Common myeloid progenitor, CD34-positive (primary cell): ENCODE measurements at regions not wholly inside any gene's neighbourhood (a gene's known extent, or its start where the extent isn't known, plus 50 kb on each side); places are given as distances from the start of the nearest gene placed in this dataset.

Source experiments
- CTCF ChIA-PET: fragments of 350-600 bp; sonication (Branson Sonifier 250); formaldehyde crosslinking; loops from one replicate; lab custom pipeline; 2021; ENCODE audit warnings: antibody characterized with exemption; lab: Charles Lee
- POLR2A ChIA-PET: fragments of 350-600 bp; sonication (Branson Sonifier 250); formaldehyde crosslinking; loops from one replicate; lab custom pipeline; 2021; ENCODE audit warnings: antibody characterized with exemption; lab: Charles Lee
- DNase-seq, 3 donors: peaks; one replicate each; pipeline versions ENCODE4 v3.0.0 to v3.0.0-alpha.2; 2013
- H3K27ac ChIP-seq, 2 experiments: 1 replicate in 1 of 2; 2 replicates in 1 of 2; pipeline ENCODE4 v1.7.0; 2013; ENCODE audit warnings: inconsistent platforms in 2 of 2, low read length in 2 of 2, mild to moderate bottlenecking in 2 of 2, low read depth in 1 of 2, moderate library complexity in 1 of 2; ENCODE audit not compliant: severe bottlenecking in 2 of 2, insufficient read depth in 1 of 2, poor library complexity in 1 of 2
- H3K27me3 ChIP-seq, 5 experiments: replicated peaks in 2 of 5; 1 replicate in 3 of 5; 2 replicates in 2 of 5; pipeline versions ENCODE4 v1.6.1 to v1.7.0; 2013; ENCODE audit warnings: low read length in 4 of 5, mild to moderate bottlenecking in 2 of 5, moderate library complexity in 2 of 5, inconsistent platforms in 1 of 5; ENCODE audit not compliant: insufficient read depth in 5 of 5, control insufficient read depth in 4 of 5
- H3K36me3 ChIP-seq, 4 experiments: 1 replicate in 2 of 4; 2 replicates in 2 of 4; pipeline versions ENCODE4 v1.6.1 to v1.7.0; 2013; ENCODE audit warnings: low read length in 3 of 4, control low read depth in 1 of 4, mild to moderate bottlenecking in 1 of 4; ENCODE audit not compliant: control insufficient read depth in 4 of 4, insufficient read depth in 4 of 4
- H3K4me1 ChIP-seq, 4 experiments: 1 replicate in 3 of 4; 2 replicates in 1 of 4; pipeline versions ENCODE4 v1.6.1 to v1.7.1; 2013; ENCODE audit warnings: low read length in 3 of 4, mild to moderate bottlenecking in 3 of 4, control low read depth in 1 of 4, inconsistent platforms in 1 of 4, moderate library complexity in 1 of 4; ENCODE audit not compliant: control insufficient read depth in 4 of 4, insufficient read depth in 4 of 4; ENCODE audit errors: control extremely low read depth in 1 of 4
- H3K4me3 ChIP-seq, 7 experiments: 1 replicate in 4 of 7; 2 replicates in 3 of 7; pipeline versions ENCODE4 v1.5.1 to v1.7.0; 2013; ENCODE audit warnings: mild to moderate bottlenecking in 7 of 7, low read length in 6 of 7, moderate library complexity in 6 of 7, inconsistent platforms in 2 of 7, low read depth in 2 of 7, control low read depth in 1 of 7; ENCODE audit not compliant: insufficient read depth in 4 of 7, control insufficient read depth in 1 of 7; ENCODE audit errors: extremely low read depth in 1 of 7
- H3K9me3 ChIP-seq, 5 experiments: 1 replicate in 4 of 5; 2 replicates in 1 of 5; pipeline versions ENCODE4 v1.6.1 to v1.7.1; 2013; ENCODE audit warnings: low read length in 4 of 5, mild to moderate bottlenecking in 2 of 5, inconsistent platforms in 1 of 5, low read depth in 1 of 5, moderate library complexity in 1 of 5; ENCODE audit not compliant: control insufficient read depth in 4 of 5, insufficient read depth in 2 of 5; ENCODE audit errors: control extremely low read depth in 1 of 5
- WGBS: methylation state at CpG from one replicate; pipeline ENCODE4 v1.1.5; 2013; ENCODE audit not compliant: insufficient coverage; 5-methylcytosine and 5-hydroxymethylcytosine counted together

- 97% methylated on average over 8 of the region's 9 CpGs for WGBS
- Histone ChIP-seq H3K4me1 (peaks cover 4 to 16% (median 10%) of the 10 kb centered on the region in 4 experiments), H3K4me3 (no peak overlapping the region), H3K9me3 (no peaks in the 10 kb centered on the region), H3K27ac (no peak overlapping the region), H3K36me3 (peaks cover 5 to 64% (median 39%) of the 10 kb centered on the region in 4 experiments), H3K27me3 (peaks cover 0 to 3% (median 0%) of the 10 kb centered on the region in 5 experiments)
- CTCF ChIA-PET = interaction anchor here (1.2 kb wide), 1 partner anchor 8 kb away, joined by 3 read pairs; no protein-coding TSS in a partner anchor
- no peak for DNase-seq
- POLR2A ChIA-PET = no interaction called here
Measured at GRCh38 chr16:31706318-31706717, 167.3 kb upstream of the ZNF267 start.

- WGBS = 98% methylated on average over 4 of the region's 4 CpGs
- no peak overlapping the region for H3K4me3 ChIP-seq
- POLR2A ChIA-PET = interaction anchor here (0.6 kb wide), 1 partner anchor 228 kb away, joined by 3 read pairs; no protein-coding TSS in a partner anchor
- no peaks in the 10 kb centered on the region for H3K9me3 ChIP-seq
- H3K27ac ChIP-seq = no peak overlapping the region
- peaks cover 0 to 10% (median 5%) of the 10 kb centered on the region in 4 experiments for H3K4me1 ChIP-seq
- CTCF ChIA-PET = interaction anchor here (2.3 kb wide), 1 partner anchor 8 kb away, joined by 5 read pairs; no protein-coding TSS in a partner anchor
- DNase-seq = no peak
- peaks cover 0 to 3% (median 0%) of the 10 kb centered on the region in 5 experiments for H3K27me3 ChIP-seq
- H3K36me3 ChIP-seq = peaks cover 5 to 64% (median 39%) of the 10 kb centered on the region in 4 experiments
Measured at GRCh38 chr16:31706925-31707324, 166.7 kb upstream of the ZNF267 start.

GRCh38 chr16:31707743-31708335 is 165.8 kb upstream of the ZNF267 start:
- CTCF ChIA-PET = interaction anchor here (1.2 to 2.3 kb wide), 3 partner anchors 9 to 247 kb away, joined by 3 to 5 read pairs (median 4); no protein-coding TSS in a partner anchor
- WGBS = 100% methylated on average over 10 of the region's 10 CpGs
- POLR2A ChIA-PET = interaction anchor here (0.5 to 0.6 kb wide), 2 partner anchors 63 to 229 kb away, joined by 3 read pairs; no protein-coding TSS in a partner anchor

GRCh38 chr16:31708348-31708747 is 165.3 kb upstream of the ZNF267 start:
- H3K9me3 ChIP-seq = no peaks in the 10 kb centered on the region
- peak in 1 of 3 donors; percentile 33 for DNase-seq
- CTCF ChIA-PET = interaction anchor here (1.0 to 2.3 kb wide), 4 partner anchors 10 to 248 kb away, joined by 3 to 5 read pairs (median 4); no protein-coding TSS in a partner anchor
- 80% methylated on average over 8 of the region's 8 CpGs for WGBS
- peaks cover 5 to 54% (median 37%) of the 10 kb centered on the region in 4 experiments for H3K36me3 ChIP-seq
- no peak overlapping the region for H3K4me3 ChIP-seq
- H3K27me3 ChIP-seq = peaks cover 0 to 3% (median 0%) of the 10 kb centered on the region in 5 experiments
- POLR2A ChIA-PET = interaction anchor here (0.5 kb wide), 1 partner anchor 64 kb away, joined by 3 read pairs; no protein-coding TSS in a partner anchor
- no peak overlapping the region for H3K27ac ChIP-seq
- H3K4me1 ChIP-seq = peaks cover 0 to 10% (median 3%) of the 10 kb centered on the region in 4 experiments

More at GRCh38 chr16:31707743-31708335, 165.8 kb upstream of the ZNF267 start:
- Histone ChIP-seq H3K4me1 (peaks cover 0 to 9% (median 3%) of the 10 kb centered on the region in 4 experiments), H3K27ac (no peak overlapping the region), H3K4me3 (no peak overlapping the region), H3K9me3 (no peaks in the 10 kb centered on the region), H3K27me3 (peaks cover 0 to 3% (median 0%) of the 10 kb centered on the region in 5 experiments), H3K36me3 (peaks cover 5 to 60% (median 39%) of the 10 kb centered on the region in 4 experiments)
- no peak for DNase-seq

GRCh38 chr16:31709181-31709580 is 164.4 kb upstream of the ZNF267 start:
- H3K27ac ChIP-seq = no peak overlapping the region
- no peak overlapping the region for H3K4me3 ChIP-seq
- H3K9me3 ChIP-seq = no peaks in the 10 kb centered on the region
- ChIA-PET POLR2A (no interaction called here), CTCF (interaction anchor here (1.0 to 1.2 kb wide), 2 partner anchors 12 to 135 kb away, joined by 3 to 4 read pairs; no protein-coding TSS in a partner anchor)
- peaks cover 2 to 16% (median 7%) of the 10 kb centered on the region in 4 experiments for H3K4me1 ChIP-seq
- peaks cover 5 to 46% (median 31%) of the 10 kb centered on the region in 4 experiments for H3K36me3 ChIP-seq
- no peak for DNase-seq
- peaks cover 0 to 3% (median 0%) of the 10 kb centered on the region in 5 experiments for H3K27me3 ChIP-seq
- 96% methylated on average over 6 of the region's 9 CpGs for WGBS

GRCh38 chr16:31710134-31710533 is 163.5 kb upstream of the ZNF267 start:
- ChIA-PET POLR2A (no interaction called here), CTCF (interaction anchor here (0.7 to 3.9 kb wide), 7 partner anchors 8 to 568 kb away, joined by 3 to 17 read pairs (median 3); no protein-coding TSS in a partner anchor)
- H3K27me3 ChIP-seq = peaks cover 0 to 3% (median 0%) of the 10 kb centered on the region in 5 experiments
- H3K27ac ChIP-seq = no peak overlapping the region
- peaks cover 6 to 26% (median 15%) of the 10 kb centered on the region in 4 experiments for H3K4me1 ChIP-seq
- H3K9me3 ChIP-seq = no peaks in the 10 kb centered on the region
- no peak for DNase-seq
- 85% methylated on average over 8 of the region's 10 CpGs for WGBS
- H3K36me3 ChIP-seq = peaks cover 5 to 37% (median 26%) of the 10 kb centered on the region in 4 experiments
- no peak overlapping the region for H3K4me3 ChIP-seq
